GM18498 (cell line): ENCODE measurements at regions not wholly inside any gene's neighbourhood (a gene's known extent, or its start where the extent isn't known, plus 50 kb on each side); places are given as distances from the start of the nearest gene placed in this dataset.

ENCODE experiments used
- ATAC-seq: cut with Tn5 transposase; IDR thresholded peaks from one replicate; pipeline ENCODE4 v1.9.1; 2021; ENCODE audit warnings: mild to moderate bottlenecking, moderate library complexity; ENCODE audit not compliant: unreplicated experiment

- ATAC-seq, result no peak
These were observed 242.4 kb downstream of the LPIN1 start for GRCh38 chr2:11988691-11989353.

DNA sequence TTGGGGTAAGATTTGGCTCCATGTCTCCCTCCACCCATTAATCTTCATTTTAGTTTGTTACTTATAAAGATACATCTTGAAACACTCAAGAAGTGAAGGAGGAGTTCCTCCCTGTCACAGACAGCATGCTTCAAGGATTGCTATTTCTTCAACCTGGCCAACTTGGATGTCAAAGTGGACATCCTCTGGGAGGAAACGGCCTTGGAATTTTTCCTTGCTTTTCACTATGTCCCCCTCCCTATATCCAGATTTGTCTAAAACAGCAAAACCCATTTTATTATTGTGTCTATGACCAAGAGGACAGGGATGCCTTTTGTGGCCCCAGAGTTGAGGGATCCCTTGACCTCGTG, 242.9 kb downstream of the LPIN1 start:
- ATAC-seq, result no peak

DNA sequence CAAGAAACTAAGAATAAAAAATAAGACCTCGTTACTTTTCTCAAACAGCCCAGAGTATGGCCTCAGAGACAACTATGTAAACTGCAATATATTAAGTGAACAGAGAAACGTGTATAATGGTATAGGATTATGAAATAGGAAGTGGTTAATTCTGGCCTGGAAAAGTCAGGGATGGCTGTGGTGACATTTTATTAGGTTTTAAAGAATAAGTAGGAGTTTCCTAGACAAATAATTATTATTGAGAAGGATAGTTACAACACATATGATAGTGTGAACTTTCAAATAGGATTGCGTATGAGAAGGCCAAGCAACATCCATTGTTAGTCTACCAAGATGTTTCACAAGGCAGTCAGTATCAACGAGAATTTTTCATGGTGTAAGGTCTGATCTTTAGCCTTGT, 244.1 kb downstream of the LPIN1 start:
- ATAC-seq, result no peak

DNA sequence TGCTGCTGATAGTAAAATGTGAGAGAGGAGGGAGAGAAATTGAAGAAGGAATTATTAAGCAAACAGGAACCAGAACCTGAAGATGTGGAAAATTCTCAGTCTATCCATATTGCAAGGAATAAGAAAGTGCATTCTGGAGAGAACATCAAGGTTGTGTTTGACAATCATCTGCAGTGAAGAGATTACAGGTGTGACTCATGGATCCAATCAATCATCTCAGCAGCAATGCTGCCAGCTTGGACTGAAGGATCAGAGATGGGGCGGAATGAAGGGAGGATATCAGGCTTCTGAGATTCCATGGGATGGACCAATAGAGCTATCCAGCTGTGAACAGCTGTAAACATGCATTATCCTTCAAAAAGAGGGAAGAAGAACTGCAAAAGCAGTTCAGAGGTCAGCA, 247.3 kb downstream of the LPIN1 start:
- no peak for ATAC-seq

DNA sequence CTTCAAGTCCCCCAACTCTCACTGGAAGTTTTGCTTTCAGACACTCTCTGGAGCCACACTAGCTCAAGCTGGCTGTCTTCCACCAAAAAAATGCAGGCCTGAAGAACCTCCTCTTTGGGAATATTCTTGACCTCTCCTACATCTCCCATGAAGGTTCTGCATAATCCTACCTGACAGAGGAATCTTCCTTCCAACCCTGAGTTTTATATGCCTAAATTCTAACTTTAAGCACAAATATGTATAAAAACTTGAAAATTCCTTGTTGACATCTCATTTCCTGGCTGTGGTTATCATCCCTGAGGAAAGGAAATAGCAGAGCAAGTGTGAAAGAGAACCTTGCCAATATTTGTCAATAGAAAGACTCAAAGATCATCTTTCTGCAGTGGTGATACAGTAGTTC, 249.0 kb downstream of the LPIN1 start:
- ATAC-seq, result no peak

DNA sequence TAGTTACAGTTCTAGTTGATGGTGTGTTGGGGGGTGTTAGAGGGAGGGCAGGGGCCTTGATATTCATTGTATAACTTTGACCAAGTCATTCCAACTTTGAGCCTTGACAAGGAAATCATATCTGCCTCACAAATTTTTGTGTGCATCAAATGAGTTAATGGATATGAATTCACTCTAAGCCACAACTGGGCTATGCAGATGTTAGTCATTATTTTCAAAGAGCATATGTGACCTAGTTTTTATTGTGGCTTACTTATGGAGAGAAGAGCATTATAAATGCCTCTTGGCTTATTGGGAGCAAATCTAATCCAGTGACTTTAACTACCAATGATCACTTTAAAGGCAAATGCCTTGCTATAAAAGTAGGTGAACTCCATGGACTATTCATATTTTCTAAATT, 250.2 kb downstream of the LPIN1 start:
- ATAC-seq, result no peak

DNA sequence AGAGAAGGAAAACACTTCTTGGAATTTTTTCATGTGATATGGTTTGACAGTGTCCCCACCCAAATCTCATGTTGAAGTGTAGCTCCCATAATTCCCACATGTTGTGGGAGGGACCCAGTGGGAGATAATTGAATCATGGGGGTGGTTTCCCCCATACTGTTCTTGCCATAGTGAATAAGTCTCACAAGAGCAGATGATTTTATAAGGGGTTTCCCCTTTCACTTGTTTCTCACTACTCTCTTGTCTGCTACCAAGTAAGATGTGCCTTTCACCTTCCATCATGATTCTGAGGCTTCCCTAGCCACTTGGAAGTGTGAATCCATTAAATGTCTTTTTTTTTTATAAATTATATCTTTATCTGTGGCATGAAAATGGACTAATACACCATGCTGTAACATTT, 250.7 kb downstream of the LPIN1 start:
- ATAC-seq, result no peak

GRCh38 chr2:11998218-11998617, 251.8 kb downstream of the LPIN1 start:
- ATAC-seq, result peak; percentile 66

DNA sequence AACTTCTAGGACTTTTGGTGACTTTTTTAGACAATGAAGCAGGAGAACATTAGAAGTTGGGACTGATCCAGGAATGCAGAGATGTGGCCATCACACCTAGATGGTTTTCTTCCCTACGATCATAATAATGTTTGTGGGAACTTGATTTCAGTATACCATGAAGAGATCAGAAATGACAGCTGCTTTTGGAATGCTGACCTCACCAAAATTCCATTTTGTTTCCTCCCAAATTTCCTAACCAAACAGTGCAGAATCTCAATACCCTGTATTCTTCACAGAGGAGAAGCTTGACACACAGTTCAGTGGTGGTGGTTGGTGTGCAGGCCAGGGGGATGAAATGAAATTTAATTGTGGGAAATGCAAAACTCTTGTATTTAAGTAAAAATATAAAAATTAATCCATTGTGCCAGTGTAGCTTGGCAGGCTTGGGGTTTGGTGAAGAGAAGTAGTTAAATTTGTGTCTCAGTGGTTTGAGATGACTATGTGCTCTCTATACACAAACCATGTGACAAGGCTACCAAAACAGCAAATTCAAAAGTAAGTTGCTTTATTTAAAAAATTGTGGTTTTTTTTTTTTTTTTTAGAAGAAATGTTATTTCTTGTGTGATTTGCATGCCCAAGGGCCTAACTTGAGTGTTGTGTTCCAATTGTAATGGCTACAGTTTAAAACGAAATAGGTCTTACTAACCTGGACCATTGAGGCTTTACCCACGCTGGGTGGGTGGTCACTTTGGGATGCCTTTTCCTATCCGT, 252.4 kb downstream of the LPIN1 start:
- ATAC-seq, result peak; percentile 53

- ATAC-seq, result no peak
These were observed 255.2 kb downstream of the LPIN1 start for GRCh38 chr2:12001621-12002020.

GRCh38 chr2:12002215-12002614, 255.8 kb downstream of the LPIN1 start:
- no peak for ATAC-seq

DNA sequence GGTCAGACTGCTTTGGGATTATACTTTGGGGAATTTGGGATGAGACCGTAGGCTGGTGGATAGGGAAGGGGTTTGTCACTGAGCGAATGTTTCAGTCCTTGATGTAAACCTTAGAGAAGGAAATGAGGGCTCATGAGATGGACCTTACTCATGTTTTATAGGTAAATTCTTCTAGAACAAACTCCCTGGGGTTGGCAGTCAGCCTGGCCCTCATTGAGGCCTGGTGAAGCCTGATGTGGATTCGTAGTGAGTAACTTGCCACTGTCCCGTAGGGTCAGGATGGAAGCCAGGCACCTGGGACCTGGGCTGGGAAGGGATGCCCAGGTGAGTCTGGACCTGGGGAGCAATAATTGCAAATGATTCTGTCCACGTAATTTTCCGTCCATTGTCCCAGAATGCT, 258.3 kb downstream of the LPIN1 start:
- no peak for ATAC-seq

DNA sequence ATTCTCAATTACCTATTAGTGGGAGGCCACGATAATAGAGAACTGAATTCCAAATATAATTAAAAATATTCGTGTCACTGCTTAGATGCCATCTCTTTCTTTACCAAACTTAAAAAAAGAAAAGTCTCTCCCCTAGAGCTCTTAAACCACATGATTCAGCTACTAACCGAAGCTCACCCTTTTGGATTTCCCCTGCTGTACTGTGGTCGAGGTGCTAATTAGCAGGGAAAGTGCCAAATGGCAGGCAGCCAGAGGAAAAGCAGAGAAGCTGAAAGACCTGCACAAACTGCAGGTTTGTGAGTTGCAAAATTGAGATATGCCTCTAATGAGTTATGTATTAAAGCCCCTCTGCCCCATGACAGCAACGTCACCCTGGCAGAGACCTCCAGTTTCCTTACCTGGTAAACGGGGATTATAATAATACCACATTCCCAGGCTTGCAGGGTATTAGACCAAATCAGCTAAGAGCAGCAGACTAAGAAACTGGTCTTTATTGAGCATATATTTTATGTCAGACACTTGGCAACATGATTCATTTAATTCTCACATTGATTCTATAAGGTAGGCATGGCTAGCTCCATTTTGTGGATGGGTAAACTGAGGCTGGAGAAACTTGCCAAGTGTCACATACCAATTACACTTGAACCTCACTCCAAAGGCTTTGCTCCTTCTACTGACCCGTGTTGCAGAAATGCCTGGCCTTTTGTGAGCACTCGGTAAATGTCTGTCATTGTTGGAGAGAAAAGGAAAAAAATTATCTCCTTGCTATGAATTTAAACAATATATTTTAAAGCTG, 259.7 kb downstream of the LPIN1 start:
- peak; percentile 86 for ATAC-seq

GRCh38 chr2:12006850-12007249, 260.4 kb downstream of the LPIN1 start:
- no peak for ATAC-seq

- no peak for ATAC-seq
These were observed 260.9 kb downstream of the LPIN1 start for GRCh38 chr2:12007282-12007681.

DNA sequence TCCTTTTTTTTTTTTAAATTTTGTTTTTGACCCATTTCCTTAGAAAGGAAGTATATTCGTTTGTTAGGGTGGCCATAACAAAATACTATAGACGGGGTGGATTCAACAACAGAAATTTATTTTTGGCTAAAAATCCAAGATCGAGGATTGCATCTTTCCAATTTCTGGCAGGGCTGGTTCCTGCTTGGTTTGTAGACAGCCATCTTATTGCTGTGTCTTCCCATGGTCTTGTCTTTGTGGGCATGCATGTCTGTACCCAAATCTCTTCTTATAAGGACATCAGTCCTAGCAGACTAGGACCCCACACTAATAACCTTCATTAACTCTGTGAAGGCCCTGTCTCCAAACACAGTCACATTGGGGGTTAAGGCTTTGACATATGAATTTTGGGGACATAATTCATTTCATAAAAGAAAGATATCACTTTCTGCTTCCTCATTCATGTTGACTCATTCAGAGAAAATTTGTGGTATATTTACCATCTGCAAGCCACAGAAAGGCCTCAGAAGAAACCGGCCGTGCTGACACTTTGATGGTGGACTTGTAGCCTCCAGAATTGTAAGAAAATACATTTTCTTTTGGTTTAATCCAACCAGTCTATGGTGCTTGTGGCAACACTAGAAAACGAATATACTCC, 262.1 kb downstream of the LPIN1 start:
- peak; percentile 75 for ATAC-seq

DNA sequence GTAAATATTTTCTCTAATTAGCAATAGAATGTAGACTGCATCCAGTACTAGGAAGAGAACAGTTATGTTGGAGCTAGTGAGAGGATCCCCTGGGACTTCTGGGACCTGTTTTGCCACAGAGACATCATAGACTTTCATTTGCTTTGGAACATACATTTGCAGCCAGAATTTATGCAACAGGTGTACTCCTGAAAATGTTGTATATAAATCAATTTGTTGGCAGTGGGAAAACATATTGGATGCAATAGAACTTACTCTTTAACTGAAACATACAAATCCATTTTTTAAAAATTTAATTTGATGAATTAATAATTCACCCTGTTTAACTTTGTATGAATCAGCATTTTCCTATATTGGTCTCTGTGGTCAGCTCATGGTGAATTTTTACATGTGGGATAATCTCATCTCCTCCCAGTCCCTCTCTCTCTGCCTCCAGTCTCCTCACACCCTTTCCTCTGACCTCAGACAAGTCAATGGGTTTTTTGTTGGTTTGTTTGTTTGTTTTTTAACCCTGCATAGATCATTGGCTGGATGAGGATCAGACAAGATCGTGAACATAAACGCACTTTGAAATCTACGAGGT, 263.0 kb downstream of the LPIN1 start:
- no peak for ATAC-seq

GRCh38 chr2:12010059-12010458, 263.6 kb downstream of the LPIN1 start:
- ATAC-seq, result no peak

DNA sequence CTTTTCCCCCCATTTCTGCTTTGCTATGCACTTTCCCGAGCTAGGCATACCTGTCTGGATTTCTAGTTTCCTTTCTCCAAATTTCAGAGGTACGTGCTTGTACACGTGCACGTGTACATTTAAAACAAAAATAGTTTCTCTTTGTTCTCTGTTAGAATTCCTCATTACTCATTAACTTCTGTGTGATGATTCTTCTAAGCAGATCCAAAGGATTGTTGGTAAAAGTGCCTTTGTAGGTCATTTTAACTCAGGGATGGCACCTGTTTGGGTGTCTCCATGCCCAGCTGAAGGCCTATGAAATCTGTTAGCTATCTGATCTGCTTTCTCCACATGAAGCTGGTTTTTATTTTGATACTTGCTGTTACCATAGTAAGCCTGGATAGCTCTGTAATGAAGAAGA, 264.3 kb downstream of the LPIN1 start:
- no peak for ATAC-seq

DNA sequence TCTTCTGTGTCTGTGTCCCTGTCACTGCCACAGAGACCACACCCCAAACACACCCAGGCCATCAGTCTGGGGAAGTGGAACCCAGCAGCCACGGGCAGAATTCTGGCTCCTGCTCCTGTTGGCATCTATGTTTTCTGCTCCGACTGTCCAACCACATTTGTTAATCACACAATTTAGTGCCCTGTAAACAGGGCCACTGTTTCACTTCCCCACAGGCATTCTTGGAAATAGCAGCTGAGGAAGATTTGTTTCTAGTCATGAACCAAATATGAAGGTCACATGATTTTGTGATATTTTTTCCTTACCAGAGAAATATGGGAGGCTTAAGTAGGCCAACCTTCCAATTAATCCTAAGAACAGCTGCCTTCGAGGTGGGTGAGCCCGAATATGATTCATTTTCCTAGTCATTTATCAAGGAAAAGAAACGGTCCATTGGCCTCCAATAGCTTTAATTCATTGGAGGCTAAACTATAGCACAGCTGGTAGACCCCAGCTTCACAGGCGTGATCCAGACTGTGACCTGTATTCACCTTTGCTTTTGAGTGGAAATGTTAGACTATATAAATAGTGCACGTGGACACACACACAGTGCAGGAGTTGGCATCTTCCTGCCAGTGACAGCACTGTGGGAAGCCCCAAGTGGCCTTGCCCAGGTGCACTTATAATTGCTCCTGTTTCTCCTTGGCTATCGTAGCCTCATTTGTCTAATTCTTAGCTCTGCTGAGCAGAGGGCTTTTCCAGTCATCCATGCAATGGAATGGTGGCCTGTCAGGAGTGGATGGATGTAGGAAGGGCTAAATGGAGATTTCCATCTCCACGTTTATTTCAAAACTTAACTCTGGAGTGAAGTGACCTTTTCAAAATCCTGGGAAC, 267.9 kb downstream of the LPIN1 start:
- no peak for ATAC-seq
